ENCODE measurements at regions not wholly inside any gene's neighbourhood (a gene's known extent, or its start where the extent isn't known, plus 50 kb on each side); places are given as distances from the start of the nearest gene placed in this dataset.

GRCh38 chr5:52709167-52709925 is 78.4 kb upstream of the ITGA1 start:
- H3K4me2 ChIP-seq (ENCODE audit: low read length, poor library complexity, severe bottlenecking) = no peak overlapping the region
- H3K23ac ChIP-seq (ENCODE audit: low read length in 2 of 2) = no peak overlapping the region
- H2AFZ ChIP-seq (ENCODE audit: low read depth, low read length) = no peak overlapping the region
- H4K91ac ChIP-seq (ENCODE audit: low read length) = no peak overlapping the region
- H2BK120ac ChIP-seq (ENCODE audit: low read depth, low read length) = no peak overlapping the region
- H2BK12ac ChIP-seq (ENCODE audit: low read length in 2 of 2) = no peak overlapping the region
- H3K4me1 ChIP-seq (ENCODE audit: control insufficient read depth, insufficient read depth, low read depth, low read length) = peaks cover 2% of the 10 kb centered on the region
- H4K8ac ChIP-seq (ENCODE audit: low read length) = no peak overlapping the region
- peak overlapping the region in 1 of 2 experiments; percentile 67 for H3K18ac ChIP-seq (ENCODE audit: low read depth in 1 of 2, low read length in 2 of 2)
- H3K14ac ChIP-seq (ENCODE audit: low read length in 2 of 2) = no peak overlapping the region
- peak overlapping the region; percentile 19 for H3K9ac ChIP-seq (ENCODE audit: low read length)
- no peak overlapping the region for H2BK15ac ChIP-seq (ENCODE audit: low read depth, poor library complexity, severe bottlenecking)
- no peak overlapping the region for H3K4me3 ChIP-seq (ENCODE audit: insufficient read depth in 1 of 2, low read depth in 1 of 2, low read length in 2 of 2)
- no peak overlapping the region for H2AK5ac ChIP-seq (ENCODE audit: low read length, severe bottlenecking)
- H3K9me3 ChIP-seq (ENCODE audit: control insufficient read depth, low read length) = no peaks in the 10 kb centered on the region
- peak overlapping the region; percentile 50 for H3K27ac ChIP-seq (ENCODE audit: low read length, poor library complexity, severe bottlenecking)
- no peaks in the 10 kb centered on the region for H3K79me1 ChIP-seq (replicated peaks; ENCODE audit: low read length, poor library complexity, severe bottlenecking)
- H3K36me3 ChIP-seq (ENCODE audit: control insufficient read depth in 1 of 2, insufficient read depth in 2 of 2, low read depth in 1 of 2, low read length in 2 of 2) = no peaks in the 10 kb centered on the region
- no peaks in the 10 kb centered on the region for H3K27me3 ChIP-seq (ENCODE audit: control insufficient read depth in 1 of 2, insufficient read depth in 1 of 2, low read length in 2 of 2)
- H3K4ac ChIP-seq (ENCODE audit: low read depth in 1 of 2, low read length in 2 of 2) = no peak overlapping the region
- no peak overlapping the region for H2BK5ac ChIP-seq (ENCODE audit: low read depth, low read length, poor library complexity, severe bottlenecking)
- 0% methylated on average over 4 of the region's 6 CpGs for WGBS
- peak; percentile 91 for DNase-seq

GRCh38 chr5:52710310-52710971 is 77.3 kb upstream of the ITGA1 start:
- DNase-seq = no peak
- Histone ChIP-seq H3K14ac (ENCODE audit: low read length in 2 of 2) (no peak overlapping the region), H2BK15ac (ENCODE audit: low read depth, poor library complexity, severe bottlenecking) (no peak overlapping the region), H2BK5ac (ENCODE audit: low read depth, low read length, poor library complexity, severe bottlenecking) (no peak overlapping the region), H3K4me3 (ENCODE audit: insufficient read depth in 1 of 2, low read depth in 1 of 2, low read length in 2 of 2) (no peak overlapping the region), H2BK12ac (ENCODE audit: low read length in 2 of 2) (peak overlapping the region in 1 of 2 experiments; percentile 93), H2AFZ (ENCODE audit: low read depth, low read length) (no peak overlapping the region), H2BK120ac (ENCODE audit: low read depth, low read length) (no peak overlapping the region), H3K23ac (ENCODE audit: low read length in 2 of 2) (no peak overlapping the region), H3K9ac (ENCODE audit: low read length) (no peak overlapping the region), H3K27me3 (ENCODE audit: control insufficient read depth in 1 of 2, insufficient read depth in 1 of 2, low read length in 2 of 2) (no peaks in the 10 kb centered on the region), H3K18ac (ENCODE audit: low read depth in 1 of 2, low read length in 2 of 2) (no peak overlapping the region), H3K79me1 (replicated peaks; ENCODE audit: low read length, poor library complexity, severe bottlenecking) (no peaks in the 10 kb centered on the region), H4K8ac (ENCODE audit: low read length) (no peak overlapping the region), H3K4me1 (ENCODE audit: control insufficient read depth, insufficient read depth, low read depth, low read length) (peaks cover 2% of the 10 kb centered on the region), H3K27ac (ENCODE audit: low read length, poor library complexity, severe bottlenecking) (peak overlapping the region; percentile 56), H3K4ac (ENCODE audit: low read depth in 1 of 2, low read length in 2 of 2) (no peak overlapping the region), H3K9me3 (ENCODE audit: control insufficient read depth, low read length) (no peaks in the 10 kb centered on the region), H2AK5ac (ENCODE audit: low read length, severe bottlenecking) (no peak overlapping the region), H4K91ac (ENCODE audit: low read length) (no peak overlapping the region), H3K36me3 (ENCODE audit: control insufficient read depth in 1 of 2, insufficient read depth in 2 of 2, low read depth in 1 of 2, low read length in 2 of 2) (no peaks in the 10 kb centered on the region), H3K4me2 (ENCODE audit: low read length, poor library complexity, severe bottlenecking) (no peak overlapping the region)
- WGBS = 100% methylated on average over 1 of the region's 2 CpGs

GRCh38 chr5:52710972-52711596 is 76.6 kb upstream of the ITGA1 start:
- Histone ChIP-seq H3K4ac (ENCODE audit: low read depth in 1 of 2, low read length in 2 of 2) (no peak overlapping the region), H3K27me3 (ENCODE audit: control insufficient read depth in 1 of 2, insufficient read depth in 1 of 2, low read length in 2 of 2) (no peaks in the 10 kb centered on the region), H3K27ac (ENCODE audit: low read length, poor library complexity, severe bottlenecking) (peak overlapping the region; percentile 56), H3K9ac (ENCODE audit: low read length) (no peak overlapping the region), H3K23ac (ENCODE audit: low read length in 2 of 2) (no peak overlapping the region), H3K79me1 (replicated peaks; ENCODE audit: low read length, poor library complexity, severe bottlenecking) (no peaks in the 10 kb centered on the region), H3K4me3 (ENCODE audit: insufficient read depth in 1 of 2, low read depth in 1 of 2, low read length in 2 of 2) (no peak overlapping the region), H3K14ac (ENCODE audit: low read length in 2 of 2) (no peak overlapping the region), H3K4me2 (ENCODE audit: low read length, poor library complexity, severe bottlenecking) (no peak overlapping the region), H4K8ac (ENCODE audit: low read length) (no peak overlapping the region), H3K18ac (ENCODE audit: low read depth in 1 of 2, low read length in 2 of 2) (no peak overlapping the region), H4K91ac (ENCODE audit: low read length) (no peak overlapping the region), H2AFZ (ENCODE audit: low read depth, low read length) (no peak overlapping the region), H2AK5ac (ENCODE audit: low read length, severe bottlenecking) (no peak overlapping the region), H3K9me3 (ENCODE audit: control insufficient read depth, low read length) (no peaks in the 10 kb centered on the region), H3K4me1 (ENCODE audit: control insufficient read depth, insufficient read depth, low read depth, low read length) (peaks cover 2% of the 10 kb centered on the region), H2BK5ac (ENCODE audit: low read depth, low read length, poor library complexity, severe bottlenecking) (no peak overlapping the region), H3K36me3 (ENCODE audit: control insufficient read depth in 1 of 2, insufficient read depth in 2 of 2, low read depth in 1 of 2, low read length in 2 of 2) (no peaks in the 10 kb centered on the region), H2BK120ac (ENCODE audit: low read depth, low read length) (no peak overlapping the region), H2BK12ac (ENCODE audit: low read length in 2 of 2) (peak overlapping the region in 1 of 2 experiments; percentile 77), H2BK15ac (ENCODE audit: low read depth, poor library complexity, severe bottlenecking) (no peak overlapping the region)
- WGBS = 41% methylated on average over 2 of the region's 2 CpGs
- DNase-seq = peak; percentile 55

GRCh38 chr5:52712354-52712753 is 75.4 kb upstream of the ITGA1 start:
- H3K27ac ChIP-seq (ENCODE audit: low read length, poor library complexity, severe bottlenecking) = no peak overlapping the region
- H3K4me1 ChIP-seq (ENCODE audit: control insufficient read depth, insufficient read depth, low read depth, low read length) = peaks cover 2% of the 10 kb centered on the region
- H2BK5ac ChIP-seq (ENCODE audit: low read depth, low read length, poor library complexity, severe bottlenecking) = no peak overlapping the region
- no peak overlapping the region for H4K91ac ChIP-seq (ENCODE audit: low read length)
- H3K27me3 ChIP-seq (ENCODE audit: control insufficient read depth in 1 of 2, insufficient read depth in 1 of 2, low read length in 2 of 2) = no peaks in the 10 kb centered on the region
- no peaks in the 10 kb centered on the region for H3K9me3 ChIP-seq (ENCODE audit: control insufficient read depth, low read length)
- no peak overlapping the region for H2BK15ac ChIP-seq (ENCODE audit: low read depth, poor library complexity, severe bottlenecking)
- no peak overlapping the region for H2AK5ac ChIP-seq (ENCODE audit: low read length, severe bottlenecking)
- H3K18ac ChIP-seq (ENCODE audit: low read depth in 1 of 2, low read length in 2 of 2) = no peak overlapping the region
- no peak overlapping the region for H2BK120ac ChIP-seq (ENCODE audit: low read depth, low read length)
- no peaks in the 10 kb centered on the region for H3K79me1 ChIP-seq (replicated peaks; ENCODE audit: low read length, poor library complexity, severe bottlenecking)
- H3K4me3 ChIP-seq (ENCODE audit: insufficient read depth in 1 of 2, low read depth in 1 of 2, low read length in 2 of 2) = no peak overlapping the region
- no peak for DNase-seq
- H3K4ac ChIP-seq (ENCODE audit: low read depth in 1 of 2, low read length in 2 of 2) = no peak overlapping the region
- H2AFZ ChIP-seq (ENCODE audit: low read depth, low read length) = no peak overlapping the region
- H2BK12ac ChIP-seq (ENCODE audit: low read length in 2 of 2) = no peak overlapping the region
- H3K14ac ChIP-seq (ENCODE audit: low read length in 2 of 2) = no peak overlapping the region
- no peak overlapping the region for H4K8ac ChIP-seq (ENCODE audit: low read length)
- no peaks in the 10 kb centered on the region for H3K36me3 ChIP-seq (ENCODE audit: control insufficient read depth in 1 of 2, insufficient read depth in 2 of 2, low read depth in 1 of 2, low read length in 2 of 2)
- H3K9ac ChIP-seq (ENCODE audit: low read length) = no peak overlapping the region
- H3K4me2 ChIP-seq (ENCODE audit: low read length, poor library complexity, severe bottlenecking) = no peak overlapping the region
- H3K23ac ChIP-seq (ENCODE audit: low read length in 2 of 2) = no peak overlapping the region
- no CpG with 5 or more reads among the region's 2 CpGs for WGBS
